Globus pallidus (tissue), 1 donor: ENCODE measurements at regions not wholly inside any gene's neighbourhood (a gene's known extent, or its start where the extent isn't known, plus 50 kb on each side); places are given as distances from the start of the nearest gene placed in this dataset.

Experiments used
- DNase-seq: peaks from one replicate; pipeline ENCODE4 v3.0.0-alpha.2; 2015; ENCODE audit warnings: low spot score

GRCh38 chr2:240298117-240298790 lies 137.2 kb upstream of the GPC1 start:
- DNase-seq: no peak

- no peak for DNase-seq
Observed at GRCh38 chr2:240298803-240299709, 136.4 kb upstream of the GPC1 start.

- DNase-seq: no peak
Observed at GRCh38 chr2:240299710-240300068, 135.8 kb upstream of the GPC1 start.

GRCh38 chr2:240300261-240300821 lies 135.1 kb upstream of the GPC1 start:
- DNase-seq: no peak

- DNase-seq: no peak
Observed at GRCh38 chr2:240300840-240301239, 134.6 kb upstream of the GPC1 start.

GRCh38 chr2:240301256-240301795 lies 134.1 kb upstream of the GPC1 start:
- no peak for DNase-seq

- DNase-seq: no peak
Observed at GRCh38 chr2:240302041-240302440, 133.4 kb upstream of the GPC1 start.

GRCh38 chr2:240302933-240303595 lies 132.4 kb upstream of the GPC1 start:
- no peak for DNase-seq

- DNase-seq: no peak
Observed at GRCh38 chr2:240303896-240304745, 131.3 kb upstream of the GPC1 start.

GRCh38 chr2:240304746-240305161 lies 130.7 kb upstream of the GPC1 start:
- no peak for DNase-seq

GRCh38 chr2:240305369-240305962 lies 130.0 kb upstream of the GPC1 start:
- DNase-seq: no peak

- DNase-seq: no peak
Observed at GRCh38 chr2:240306185-240306584, 129.3 kb upstream of the GPC1 start.

- DNase-seq: no peak
Observed at GRCh38 chr2:240308111-240308651, 127.3 kb upstream of the GPC1 start.

- no peak for DNase-seq
Observed at GRCh38 chr2:240309214-240309613, 126.2 kb upstream of the GPC1 start.

GRCh38 chr2:240310201-240310600 lies 125.3 kb upstream of the GPC1 start:
- DNase-seq: no peak

GRCh38 chr2:240310645-240311044 lies 124.8 kb upstream of the GPC1 start:
- no peak for DNase-seq

- DNase-seq: no peak
Observed at GRCh38 chr2:240311821-240312220, 123.6 kb upstream of the GPC1 start.

- DNase-seq: no peak
Observed at GRCh38 chr2:240319221-240319854, 116.1 kb upstream of the GPC1 start.

- no peak for DNase-seq
Observed at GRCh38 chr2:240319855-240320203, 115.6 kb upstream of the GPC1 start.
